Testis (tissue), 2 donors: ENCODE measurements at regions not wholly inside any gene's neighbourhood (a gene's known extent, or its start where the extent isn't known, plus 50 kb on each side); places are given as distances from the start of the nearest gene placed in this dataset.

Experiments used
- CTCF ChIP-seq, 3 experiments: fragments of 450-650 bp in 2 of 3; fragments of 200-600 bp in 1 of 3; sonication (generic) in 1 of 3; IDR thresholded peaks; one replicate each; pipeline ENCODE4 v1.5.1; 2016 to 2019; ENCODE audit warnings: antibody characterized with exemption in 3 of 3, mild to moderate bottlenecking in 2 of 3, moderate library complexity in 1 of 3
- POLR2A ChIP-seq: fragments of 450-650 bp; IDR thresholded peaks from one replicate; pipeline ENCODE4 v1.6.1; 2017; ENCODE audit warnings: antibody characterized with exemption, mild to moderate bottlenecking, moderate library complexity

DNA sequence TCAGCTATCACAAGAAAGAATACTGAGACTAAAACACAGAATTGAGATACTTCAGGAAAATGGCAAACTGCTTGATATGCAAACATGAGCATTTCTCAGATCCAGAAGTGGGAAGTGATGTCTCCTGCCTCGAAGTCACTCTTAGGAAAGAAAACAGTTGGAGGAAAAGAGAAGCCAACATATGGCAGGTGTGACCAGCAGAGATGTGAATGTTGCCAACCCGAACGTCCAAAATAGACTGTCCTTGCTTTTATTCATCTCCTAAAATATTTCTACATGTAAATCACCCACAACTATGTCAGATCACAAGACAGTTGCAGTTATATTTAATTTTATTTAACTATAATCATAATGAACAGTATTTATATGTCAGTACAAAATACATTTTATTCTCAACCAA is 687.6 kb downstream of the GALC start:
- no peak for TF ChIP-seq POLR2A
- TF ChIP-seq CTCF (IDR thresholded peaks at IDR 0.05): no peak
